ENCODE measurements at regions not wholly inside any gene's neighbourhood (a gene's known extent, or its start where the extent isn't known, plus 50 kb on each side); places are given as distances from the start of the nearest gene placed in this dataset.

DNA sequence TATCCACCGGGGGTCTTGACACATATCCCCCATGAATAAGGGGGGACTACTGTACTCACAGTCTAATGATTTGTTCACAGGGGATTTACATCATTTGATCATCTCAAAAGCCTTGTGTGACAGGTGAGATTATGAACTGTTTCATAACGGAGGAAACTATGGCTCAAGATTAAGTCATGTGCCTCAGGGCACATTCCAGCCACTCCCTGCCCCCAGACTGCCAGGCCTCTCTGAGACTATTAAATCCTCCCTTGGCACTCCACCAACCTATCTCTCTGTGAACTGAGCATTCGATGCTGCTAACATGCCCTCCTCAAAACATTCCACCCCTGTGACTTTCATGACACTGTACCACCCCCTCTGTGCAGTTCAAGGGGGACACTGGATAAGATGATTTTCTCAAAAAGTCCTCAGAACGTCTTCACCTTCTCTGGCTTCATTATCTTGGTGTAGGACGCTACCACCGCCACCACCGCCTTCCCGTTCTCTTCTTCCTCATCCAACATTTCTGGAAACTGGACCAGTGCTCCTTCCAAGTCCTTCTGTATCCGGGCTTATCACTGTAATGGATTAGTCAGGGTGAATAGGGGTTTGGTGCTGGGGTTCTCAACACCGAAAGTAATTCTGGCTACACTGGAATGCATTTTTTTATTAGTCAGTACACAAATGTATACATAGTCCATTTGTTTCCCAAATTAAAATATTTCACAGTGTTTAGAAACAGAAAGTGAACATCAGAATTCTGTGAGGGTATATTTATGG, 169.6 kb downstream of the KCNS3 start:
- Histone ChIP-seq H2AFZ (replicated peaks; ENCODE audit: low read length, poor library complexity) (peak overlapping the region; percentile 43), H3K79me1 (ENCODE audit: low read depth in 1 of 2, low read length in 2 of 2) (no peaks in the 10 kb centered on the region), H2BK15ac (ENCODE audit: low read depth, low read length) (peak overlapping the region; percentile 54; the same call in 1 of the 3 replicates), H3K9me1 (ENCODE audit: insufficient read depth, low read length) (peaks cover 4% of the 10 kb centered on the region; the same call in 1 of the 2 replicates), H3K9me3 (ENCODE audit: control insufficient read depth, insufficient read depth, low read length) (no peaks in the 10 kb centered on the region), H3K9ac (ENCODE audit: low read depth, low read length) (no peak overlapping the region), H3K4me2 (ENCODE audit: low read depth, low read length) (peak overlapping the region; percentile 54), H2BK5ac (ENCODE audit: low read depth, low read length, poor library complexity, severe bottlenecking) (no peak overlapping the region), H3K14ac (replicated peaks; ENCODE audit: low read depth, low read length) (0 out of 2 replicates have a peak overlapping the region, but pooled peaks have one; percentile 46), H3K4me3 (ENCODE audit: insufficient read depth, low read depth, low read length) (no peak overlapping the region), H3K4me1 (ENCODE audit: control insufficient read depth, insufficient read depth, low read length) (peaks cover 7% of the 10 kb centered on the region), H2AK5ac (ENCODE audit: low read depth, low read length) (peak overlapping the region; percentile 34; the same call in 1 of the 2 replicates), H3K56ac (ENCODE audit: extremely low read depth, insufficient read depth, low read length) (no peak overlapping the region), H4K91ac (ENCODE audit: insufficient read depth, low read depth, low read length) (peak overlapping the region; percentile 39), H3K18ac (ENCODE audit: low read depth, low read length) (no peak overlapping the region), H3K23ac (ENCODE audit: low read depth, low read length) (no peak overlapping the region), H2BK120ac (ENCODE audit: low read depth, low read length) (peak overlapping the region; percentile 52; the same call in 1 of the 2 replicates), H3K36me3 (ENCODE audit: control insufficient read depth, insufficient read depth, low read length) (no peaks in the 10 kb centered on the region), H4K20me1 (ENCODE audit: insufficient read depth, low read length) (no peaks in the 10 kb centered on the region), H3K27ac (ENCODE audit: insufficient read depth, low read length) (peak overlapping the region; percentile 44; the same call in 1 of the 2 replicates), H4K5ac (ENCODE audit: low read depth, low read length) (no peak overlapping the region), H2AK9ac (replicated peaks; ENCODE audit: low read depth, low read length, poor library complexity) (peak overlapping the region; percentile 35), H2BK20ac (ENCODE audit: low read depth, low read length) (peak overlapping the region; percentile 35; the same call in 1 of the 2 replicates), H3K4ac (ENCODE audit: low read depth, low read length) (peak overlapping the region; percentile 61), H4K8ac (ENCODE audit: low read depth in 2 of 2, low read length in 2 of 2) (0 out of 4 replicates have a peak overlapping the region, but pooled peaks of 1 of the 2 experiments have one; percentile 24), H3K27me3 (ENCODE audit: control insufficient read depth, insufficient read depth, low read length) (no peaks in the 10 kb centered on the region; the same call in 1 of the 2 replicates)
- in situ Hi-C loops (cut with MboI; ENCODE audit: low sequenced_read_pairs) (no loop called here), dilution Hi-C loops (cut with HindIII; ENCODE audit: low sequenced_read_pairs, unreplicated experiment) (no loop called here), intact Hi-C loops (cut with micrococcal nuclease) (no loop called here)
- peak; percentile 85 for ATAC-seq (ENCODE audit: low read depth)
- BruUV-seq (replicated peaks): no TSS peak
- CTCF ChIA-PET: no interaction called here
- TF ChIP-seq RAD21 (IDR thresholded peaks at IDR 0.05; ENCODE audit: low read length): no peak
- TF ChIP-seq BHLHE40 (IDR thresholded peaks at IDR 0.05; ENCODE audit: low read depth, low read length): peak; percentile 60; the same call in 1 of the 2 replicates
- TF ChIP-seq MAFK (IDR thresholded peaks at IDR 0.05; ENCODE audit: low read depth, low read length): no peak
- no peak for TF ChIP-seq MAZ (IDR thresholded peaks at IDR 0.05; ENCODE audit: borderline replicate concordance, low read depth, low read length)
- TF ChIP-seq CHD1 (IDR thresholded peaks at IDR 0.05; ENCODE audit: low read depth, low read length): no peak
- peak; percentile 51; the same call in 1 of the 2 replicates for TF ChIP-seq USF2 (IDR thresholded peaks at IDR 0.05; ENCODE audit: low read depth, low read length)
- no peak for TF ChIP-seq SMC3 (IDR thresholded peaks at IDR 0.05; ENCODE audit: low read depth, low read length)
- no peak for TF ChIP-seq ELK1 (IDR thresholded peaks at IDR 0.05; ENCODE audit: borderline replicate concordance, low read depth, low read length)
- no peak for TF ChIP-seq RFX5 (IDR thresholded peaks at IDR 0.05; ENCODE audit: low read depth, low read length)
- no peak for TF ChIP-seq NFE2L2 (IDR thresholded peaks at IDR 0.05; ENCODE audit: low read depth, low read length)
- TF ChIP-seq POLR2A (IDR thresholded peaks at IDR 0.05; ENCODE audit: low read depth, low read length): no peak
- no peak for TF ChIP-seq CTCF (conservative IDR thresholded peaks at IDR 0.05; ENCODE audit: low read depth, low read length)
- TF ChIP-seq CEBPB (IDR thresholded peaks at IDR 0.05; ENCODE audit: low read depth, low read length): peak; percentile 41; the same call in 1 of the 2 replicates
- POLR2A ChIA-PET (ENCODE audit: unreplicated experiment): no interaction called here
- peak; percentile 44 for DNase-seq
- 80% methylated on average over 1 of the region's 10 CpGs; no CpG with 5 or more reads in 1 of the 2 experiments for WGBS, 2 experiments (ENCODE audit: extremely low coverage in 2 of 2, insufficient read length in 1 of 2)

Data from IMR-90 (cell line).